CD8-positive, alpha-beta memory T cell (primary cell): ENCODE measurements at regions not wholly inside any gene's neighbourhood (a gene's known extent, or its start where the extent isn't known, plus 50 kb on each side); places are given as distances from the start of the nearest gene placed in this dataset.
"Not testable (repeated sequence)": the region's sequence is repeated elsewhere in the genome, so short reads cannot be mapped to it uniquely, and the experiment has no call there.

ENCODE experiments used
- CTCF ChIA-PET: fragments of 350-600 bp; sonication (Branson Sonifier 250); formaldehyde crosslinking; loops from one replicate; lab custom pipeline; 2021; ENCODE audit warnings: antibody characterized with exemption; lab: Charles Lee
- POLR2A ChIA-PET: fragments of 350-600 bp; sonication (Branson Sonifier 250); formaldehyde crosslinking; loops from one replicate; lab custom pipeline; 2021; ENCODE audit warnings: antibody characterized with exemption; lab: Charles Lee
- DNase-seq, 5 donors: peaks; one replicate each; pipeline versions ENCODE4 v3.0.0 to v3.0.0-alpha.2; 2020 to 2022; ENCODE audit warnings: mixed read lengths in 1 of 5
- H3K27ac ChIP-seq: one replicate; pipeline ENCODE4 v1.7.0; 2013; ENCODE audit warnings: low read depth, mild to moderate bottlenecking, low read length, moderate library complexity
- H3K27me3 ChIP-seq: 2 replicates; pipeline ENCODE4 v1.7.0; 2013; ENCODE audit warnings: low read length, mild to moderate bottlenecking; ENCODE audit not compliant: insufficient read depth, poor library complexity, severe bottlenecking
- H3K36me3 ChIP-seq: 2 replicates; pipeline ENCODE4 v1.7.0; 2013; ENCODE audit warnings: mild to moderate bottlenecking, low read length, moderate library complexity; ENCODE audit not compliant: insufficient read depth
- H3K4me1 ChIP-seq: 2 replicates; pipeline ENCODE4 v1.7.0; 2013; ENCODE audit warnings: mild to moderate bottlenecking, low read length, moderate library complexity; ENCODE audit not compliant: insufficient read depth
- H3K4me3 ChIP-seq: 2 replicates; pipeline ENCODE4 v1.7.0; 2013; ENCODE audit warnings: mild to moderate bottlenecking, low read length
- H3K9me3 ChIP-seq: 2 replicates; pipeline ENCODE4 v1.7.0; 2013; ENCODE audit warnings: mild to moderate bottlenecking, low read length
- H3K27ac Mint-ChIP-seq, 8 donors: one replicate each; pipeline ENCODE4 v1.8.0; 2020 to 2021; ENCODE audit warnings: mixed read lengths in 8 of 8, mild to moderate bottlenecking in 6 of 8, inconsistent platforms in 3 of 8, moderate library complexity in 3 of 8
- H3K27me3 Mint-ChIP-seq, 2 donors: one replicate each; pipeline ENCODE4 v1.8.0; 2020 to 2021; ENCODE audit warnings: mixed read lengths in 2 of 2, mild to moderate bottlenecking in 1 of 2, moderate library complexity in 1 of 2
- H3K36me3 Mint-ChIP-seq, 3 donors: one replicate each; pipeline ENCODE4 v1.8.0; 2020 to 2021; ENCODE audit warnings: mixed read lengths in 3 of 3, inconsistent platforms in 1 of 3, mild to moderate bottlenecking in 1 of 3
- H3K4me1 Mint-ChIP-seq, 3 donors: one replicate each; pipeline ENCODE4 v1.8.0; 2020 to 2021; ENCODE audit warnings: mixed read lengths in 3 of 3, inconsistent platforms in 1 of 3, mild to moderate bottlenecking in 1 of 3
- H3K4me3 Mint-ChIP-seq, 7 donors: one replicate each; pipeline ENCODE4 v1.8.0; 2020 to 2021; ENCODE audit warnings: mixed read lengths in 7 of 7, mild to moderate bottlenecking in 6 of 7, moderate library complexity in 4 of 7, inconsistent platforms in 2 of 7
- H3K9me3 Mint-ChIP-seq, 5 donors: one replicate each; pipeline ENCODE4 v1.8.0; 2020 to 2022; ENCODE audit warnings: mixed read lengths in 5 of 5, mild to moderate bottlenecking in 3 of 5, moderate library complexity in 2 of 5, inconsistent platforms in 1 of 5

- H3K9me3 ChIP-seq: no peaks in the 10 kb centered on the region
- H3K4me1 ChIP-seq: no peaks in the 10 kb centered on the region
- Mint-ChIP-seq H3K4me1 (no peaks in the 10 kb centered on the region), H3K4me3 (no peak overlapping the region), H3K27ac (no peak overlapping the region), H3K36me3 (no peaks in the 10 kb centered on the region), H3K9me3 (peaks cover 0 to 31% (median 7%) of the 10 kb centered on the region in 5 donors), H3K27me3 (peaks cover 0 to 2% of the 10 kb centered on the region in 2 donors)
- H3K27ac ChIP-seq: no peak overlapping the region
- CTCF ChIA-PET: no interaction called here
- POLR2A ChIA-PET: no interaction called here
- no peak for DNase-seq
- no peaks in the 10 kb centered on the region for H3K27me3 ChIP-seq
- H3K36me3 ChIP-seq: no peaks in the 10 kb centered on the region
- no peak overlapping the region for H3K4me3 ChIP-seq
These were observed 694.5 kb downstream of the NXPH1 start for GRCh38 chr7:9127901-9128300.

GRCh38 chr7:9148687-9149086 is 715.3 kb downstream of the NXPH1 start:
- Mint-ChIP-seq H3K9me3 (peaks cover 3 to 32% (median 6%) of the 10 kb centered on the region in 5 donors), H3K36me3 (no peaks in the 10 kb centered on the region), H3K27me3 (no peaks in the 10 kb centered on the region), H3K27ac (peak overlapping the region in 1 of 8 donors; percentile 21), H3K4me3 (no peak overlapping the region), H3K4me1 (no peaks in the 10 kb centered on the region)
- POLR2A ChIA-PET: no interaction called here
- Histone ChIP-seq H3K9me3 (no peaks in the 10 kb centered on the region), H3K27ac (no peak overlapping the region), H3K4me3 (no peak overlapping the region), H3K27me3 (no peaks in the 10 kb centered on the region), H3K36me3 (no peaks in the 10 kb centered on the region), H3K4me1 (no peaks in the 10 kb centered on the region)
- CTCF ChIA-PET: no interaction called here
- DNase-seq: no peak

- H3K27ac Mint-ChIP-seq: no peak overlapping the region
- no peaks in the 10 kb centered on the region for H3K36me3 Mint-ChIP-seq
- no peaks in the 10 kb centered on the region for H3K4me1 ChIP-seq
- no peak overlapping the region for H3K4me3 ChIP-seq
- no peak overlapping the region for H3K4me3 Mint-ChIP-seq
- CTCF ChIA-PET: no interaction called here
- DNase-seq: no peak
- H3K4me1 Mint-ChIP-seq: no peaks in the 10 kb centered on the region
- no peaks in the 10 kb centered on the region for H3K36me3 ChIP-seq
- H3K27ac ChIP-seq: no peak overlapping the region
- no peaks in the 10 kb centered on the region for H3K27me3 ChIP-seq
- H3K27me3 Mint-ChIP-seq: no peaks in the 10 kb centered on the region
- no peaks in the 10 kb centered on the region for H3K9me3 ChIP-seq
- POLR2A ChIA-PET: no interaction called here
- H3K9me3 Mint-ChIP-seq: peaks cover 3 to 36% (median 7%) of the 10 kb centered on the region in 5 donors
These were observed 716.2 kb downstream of the NXPH1 start for GRCh38 chr7:9149499-9150082.

- H3K27me3 Mint-ChIP-seq, H3K9me3 ChIP-seq, H3K27ac ChIP-seq, H3K36me3 Mint-ChIP-seq, H3K4me3 Mint-ChIP-seq, H3K36me3 ChIP-seq, POLR2A ChIA-PET, H3K27ac Mint-ChIP-seq, H3K4me1 Mint-ChIP-seq, DNase-seq, H3K27me3 ChIP-seq, H3K4me1 ChIP-seq, CTCF ChIA-PET, H3K4me3 ChIP-seq: not testable (repeated sequence)
- H3K9me3 Mint-ChIP-seq: peaks cover 0 to 17% (median 4%) of the 10 kb centered on the region in 5 donors
These were observed 730.3 kb downstream of the NXPH1 start for GRCh38 chr7:9163691-9164090.

GRCh38 chr7:9175871-9176270 is 742.5 kb downstream of the NXPH1 start:
- Mint-ChIP-seq H3K27ac (no peak overlapping the region), H3K36me3 (no peaks in the 10 kb centered on the region), H3K9me3 (peaks cover 0 to 11% (median 4%) of the 10 kb centered on the region in 5 donors), H3K27me3 (no peaks in the 10 kb centered on the region), H3K4me3 (no peak overlapping the region), H3K4me1 (no peaks in the 10 kb centered on the region)
- CTCF ChIA-PET: no interaction called here
- H3K36me3 ChIP-seq: no peaks in the 10 kb centered on the region
- H3K9me3 ChIP-seq: no peaks in the 10 kb centered on the region
- no peaks in the 10 kb centered on the region for H3K27me3 ChIP-seq
- H3K4me1 ChIP-seq: no peaks in the 10 kb centered on the region
- POLR2A ChIA-PET: no interaction called here
- DNase-seq: no peak
- H3K27ac ChIP-seq: no peak overlapping the region
- H3K4me3 ChIP-seq: no peak overlapping the region

- Histone ChIP-seq H3K27me3 (no peaks in the 10 kb centered on the region), H3K27ac (no peak overlapping the region), H3K9me3 (no peaks in the 10 kb centered on the region), H3K4me1 (no peaks in the 10 kb centered on the region), H3K36me3 (no peaks in the 10 kb centered on the region), H3K4me3 (no peak overlapping the region)
- CTCF ChIA-PET: no interaction called here
- no peaks in the 10 kb centered on the region for H3K4me1 Mint-ChIP-seq
- DNase-seq: no peak
- no peaks in the 10 kb centered on the region for H3K27me3 Mint-ChIP-seq
- H3K36me3 Mint-ChIP-seq: no peaks in the 10 kb centered on the region
- H3K9me3 Mint-ChIP-seq: peaks cover 0 to 8% (median 3%) of the 10 kb centered on the region in 5 donors
- POLR2A ChIA-PET: no interaction called here
- no peak overlapping the region for H3K4me3 Mint-ChIP-seq
- no peak overlapping the region for H3K27ac Mint-ChIP-seq
These were observed 747.9 kb downstream of the NXPH1 start for GRCh38 chr7:9181356-9181755.

- Histone ChIP-seq H3K27me3 (no peaks in the 10 kb centered on the region), H3K27ac (no peak overlapping the region), H3K9me3 (no peaks in the 10 kb centered on the region), H3K4me3 (no peak overlapping the region), H3K4me1 (no peaks in the 10 kb centered on the region), H3K36me3 (no peaks in the 10 kb centered on the region)
- ChIA-PET POLR2A (no interaction called here), CTCF (no interaction called here)
- H3K27me3 Mint-ChIP-seq: no peaks in the 10 kb centered on the region
- no peaks in the 10 kb centered on the region for H3K4me1 Mint-ChIP-seq
- no peak for DNase-seq
- peaks cover 2 to 22% (median 5%) of the 10 kb centered on the region in 5 donors for H3K9me3 Mint-ChIP-seq
- H3K4me3 Mint-ChIP-seq: no peak overlapping the region
- no peak overlapping the region for H3K27ac Mint-ChIP-seq
- H3K36me3 Mint-ChIP-seq: no peaks in the 10 kb centered on the region
These were observed 753.3 kb downstream of the NXPH1 start for GRCh38 chr7:9186730-9187129.

GRCh38 chr7:9189703-9190102 is 756.3 kb downstream of the NXPH1 start:
- ChIA-PET POLR2A (no interaction called here), CTCF (no interaction called here)
- Histone ChIP-seq H3K4me3 (no peak overlapping the region), H3K9me3 (no peaks in the 10 kb centered on the region), H3K4me1 (no peaks in the 10 kb centered on the region), H3K36me3 (no peaks in the 10 kb centered on the region), H3K27me3 (no peaks in the 10 kb centered on the region), H3K27ac (no peak overlapping the region)
- Mint-ChIP-seq H3K36me3 (no peaks in the 10 kb centered on the region), H3K9me3 (peaks cover 2 to 24% (median 5%) of the 10 kb centered on the region in 5 donors), H3K4me1 (no peaks in the 10 kb centered on the region), H3K27ac (no peak overlapping the region), H3K27me3 (no peaks in the 10 kb centered on the region), H3K4me3 (no peak overlapping the region)
- DNase-seq: no peak
